Neural cell (in vitro differentiated cells): ENCODE measurements at regions not wholly inside any gene's neighbourhood (a gene's known extent, or its start where the extent isn't known, plus 50 kb on each side); places are given as distances from the start of the nearest gene placed in this dataset.

Experiments
- CTCF ChIP-seq: fragments of 450-650 bp; IDR thresholded peaks from 2 replicates; pipeline ENCODE4 v1.5.1; 2014; ENCODE audit warnings: antibody characterized with exemption, mild to moderate bottlenecking, moderate library complexity; ENCODE audit not compliant: poor library complexity, severe bottlenecking
- EP300 ChIP-seq: fragments of 450-650 bp; conservative IDR thresholded peaks from 2 replicates; pipeline ENCODE4 v1.6.1; 2014; ENCODE audit warnings: antibody characterized with exemption, mild to moderate bottlenecking, moderate library complexity; ENCODE audit not compliant: poor library complexity, severe bottlenecking
- EZH2 ChIP-seq: fragments of 200-600, 300-800 bp; shearing (Covaris generic), sonication (generic); IDR thresholded peaks from 2 replicates; pipeline ENCODE4 v1.6.1; 2014; ENCODE audit warnings: antibody characterized with exemption, low read length, borderline replicate concordance, mild to moderate bottlenecking; ENCODE audit not compliant: insufficient read depth, poor library complexity, severe bottlenecking
- POLR2AphosphoS5 ChIP-seq: IDR thresholded peaks from 2 replicates; pipeline ENCODE4 v1.6.1; 2012
- RAD21 ChIP-seq: fragments of 450-650 bp; conservative IDR thresholded peaks from 2 replicates; pipeline ENCODE4 v1.6.1; 2014; ENCODE audit warnings: antibody characterized with exemption, mild to moderate bottlenecking, moderate library complexity
- REST ChIP-seq: IDR thresholded peaks from 2 replicates; pipeline ENCODE4 v1.6.1; 2012; ENCODE audit warnings: borderline replicate concordance
- TAF1 ChIP-seq: IDR thresholded peaks from 2 replicates; pipeline ENCODE4 v1.6.1; 2012; ENCODE audit warnings: low read depth

GRCh38 chr1:14541348-14541747 is 57.1 kb upstream of the KAZN start:
- TF ChIP-seq CTCF (no peak), EZH2 (no peak), RAD21 (no peak), TAF1 (no peak), EP300 (no peak), REST (no peak), POLR2AphosphoS5 (no peak)
